ENCODE measurements at regions not wholly inside any gene's neighbourhood (a gene's known extent, or its start where the extent isn't known, plus 50 kb on each side); places are given as distances from the start of the nearest gene placed in this dataset.

DNA sequence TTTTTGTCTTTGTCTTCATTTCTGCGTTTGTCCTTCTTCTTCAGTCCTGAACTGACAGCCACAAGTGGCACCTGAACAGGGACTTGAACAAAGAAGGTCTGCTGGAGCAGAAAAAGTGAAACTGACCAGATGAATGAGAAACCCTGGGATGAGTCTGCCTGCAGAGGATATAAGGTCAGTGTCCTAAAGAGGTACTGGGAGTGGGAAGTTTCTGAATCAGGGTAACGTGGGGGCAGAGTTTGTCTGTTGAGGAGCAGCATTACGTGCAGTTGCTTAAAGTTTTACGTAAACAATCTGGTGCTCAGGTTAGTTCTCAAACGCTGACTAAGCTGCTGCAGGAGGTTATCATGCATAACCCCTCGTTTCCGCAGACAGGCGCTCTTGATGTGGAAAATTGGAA lies 2057.6 kb downstream of the TP53TG3F start:
- TF ChIP-seq, protein P1, sequence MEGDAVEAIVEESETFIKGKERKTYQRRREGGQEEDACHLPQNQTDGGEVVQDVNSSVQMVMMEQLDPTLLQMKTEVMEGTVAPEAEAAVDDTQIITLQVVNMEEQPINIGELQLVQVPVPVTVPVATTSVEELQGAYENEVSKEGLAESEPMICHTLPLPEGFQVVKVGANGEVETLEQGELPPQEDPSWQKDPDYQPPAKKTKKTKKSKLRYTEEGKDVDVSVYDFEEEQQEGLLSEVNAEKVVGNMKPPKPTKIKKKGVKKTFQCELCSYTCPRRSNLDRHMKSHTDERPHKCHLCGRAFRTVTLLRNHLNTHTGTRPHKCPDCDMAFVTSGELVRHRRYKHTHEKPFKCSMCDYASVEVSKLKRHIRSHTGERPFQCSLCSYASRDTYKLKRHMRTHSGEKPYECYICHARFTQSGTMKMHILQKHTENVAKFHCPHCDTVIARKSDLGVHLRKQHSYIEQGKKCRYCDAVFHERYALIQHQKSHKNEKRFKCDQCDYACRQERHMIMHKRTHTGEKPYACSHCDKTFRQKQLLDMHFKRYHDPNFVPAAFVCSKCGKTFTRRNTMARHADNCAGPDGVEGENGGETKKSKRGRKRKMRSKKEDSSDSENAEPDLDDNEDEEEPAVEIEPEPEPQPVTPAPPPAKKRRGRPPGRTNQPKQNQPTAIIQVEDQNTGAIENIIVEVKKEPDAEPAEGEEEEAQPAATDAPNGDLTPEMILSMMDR (conservative IDR thresholded peaks at IDR 0.05; ENCODE audit: low read depth) = no peak
- DNase-seq (ENCODE audit: low spot score) = no peak
- no peak overlapping the region for H3K27ac ChIP-seq
- ChIA-PET CTCF (no interaction called here), POLR2A (ENCODE audit: low non-redundant PET) (no interaction called here)

DNA sequence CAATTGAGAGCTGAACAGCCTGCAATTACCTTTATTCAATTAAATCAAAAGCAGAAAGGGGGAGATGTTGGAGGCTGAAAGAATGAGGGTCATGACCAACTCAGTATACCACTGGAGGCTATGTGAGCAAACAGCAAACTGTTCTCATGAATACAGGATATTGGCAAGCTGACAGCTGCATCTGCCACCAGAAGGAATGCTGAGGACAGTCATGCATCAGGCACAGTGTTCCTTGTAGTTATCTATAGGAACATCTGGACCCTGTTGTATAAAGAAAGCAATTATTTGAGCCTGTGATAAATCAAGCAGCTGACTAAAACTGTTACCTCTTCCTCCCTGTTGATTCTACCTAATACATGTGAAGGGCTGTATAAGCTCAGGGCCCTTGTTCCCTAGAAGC lies 2064.6 kb downstream of the TP53TG3F start:
- CTCF ChIA-PET = no interaction called here

DNA sequence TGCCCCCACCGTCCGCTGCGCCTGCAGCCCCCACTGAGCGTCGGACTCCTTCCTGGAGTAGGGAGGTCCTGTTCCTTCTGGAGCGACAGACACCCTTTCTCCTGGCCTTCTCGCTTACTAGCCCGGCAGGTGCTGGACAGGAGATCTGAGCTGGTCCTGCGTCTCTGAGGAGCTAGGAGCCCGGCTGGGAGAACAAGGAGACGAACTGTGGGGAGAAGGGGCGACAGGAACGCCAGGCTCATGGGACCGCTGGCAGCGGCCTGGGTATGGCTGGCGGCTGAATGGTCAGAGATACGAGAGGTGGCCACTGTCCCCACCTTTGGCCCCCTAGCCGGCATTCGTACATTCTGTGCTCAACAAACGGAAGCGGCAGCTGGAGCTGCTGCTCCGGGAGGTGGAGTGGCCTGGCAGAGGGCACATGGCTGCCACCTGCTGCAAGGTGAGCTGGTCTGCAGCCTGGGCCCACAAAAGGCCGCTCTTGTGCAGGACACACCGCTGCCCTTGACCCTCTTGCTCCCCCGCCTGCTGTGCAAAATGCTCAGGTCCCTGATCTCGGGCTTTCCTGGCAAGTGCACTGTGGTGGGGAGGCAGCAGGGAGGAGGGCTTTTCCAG lies 2066.7 kb downstream of the TP53TG3F start:
- TF ChIP-seq, protein P1 (conservative IDR thresholded peaks at IDR 0.05; ENCODE audit: low read depth) = no peak
- POLR2A ChIA-PET (ENCODE audit: low non-redundant PET) = no interaction called here
- CTCF ChIA-PET = no interaction called here
- DNase-seq (ENCODE audit: low spot score) = no peak
- H3K27ac ChIP-seq = no peak overlapping the region

More for the DNA sequence above, 2064.6 kb downstream of the TP53TG3F start:
- no peak for DNase-seq (ENCODE audit: low spot score)
- no peak overlapping the region for H3K27ac ChIP-seq
- POLR2A ChIA-PET (ENCODE audit: low non-redundant PET) = no interaction called here
- TF ChIP-seq, protein P1 (conservative IDR thresholded peaks at IDR 0.05; ENCODE audit: low read depth) = no peak

DNA sequence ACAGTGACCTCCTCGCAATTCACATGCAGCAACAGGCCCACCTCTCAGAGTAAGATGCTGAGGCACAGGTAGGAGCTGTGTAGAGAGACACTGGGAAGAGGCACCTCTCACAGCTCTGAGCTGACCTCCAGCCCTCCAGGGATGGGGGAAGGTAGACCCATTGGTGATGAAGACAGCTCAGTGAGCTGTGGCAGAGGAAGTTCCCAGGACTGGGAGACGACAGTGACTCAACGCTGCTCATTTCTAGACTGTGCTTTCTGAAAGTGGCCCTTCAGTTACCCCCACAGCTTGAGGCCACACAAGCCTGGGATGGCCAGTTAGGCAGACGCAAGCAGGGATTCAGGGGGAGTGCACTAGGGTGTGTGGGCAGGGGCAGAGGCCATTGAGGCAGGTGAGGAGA lies 2073.2 kb downstream of the TP53TG3F start:
- TF ChIP-seq, protein P1 (conservative IDR thresholded peaks at IDR 0.05; ENCODE audit: low read depth) = no peak
- CTCF ChIA-PET = no interaction called here
- no peak for DNase-seq (ENCODE audit: low spot score)
- POLR2A ChIA-PET (ENCODE audit: low non-redundant PET) = no interaction called here
- H3K27ac ChIP-seq = no peak overlapping the region

DNA sequence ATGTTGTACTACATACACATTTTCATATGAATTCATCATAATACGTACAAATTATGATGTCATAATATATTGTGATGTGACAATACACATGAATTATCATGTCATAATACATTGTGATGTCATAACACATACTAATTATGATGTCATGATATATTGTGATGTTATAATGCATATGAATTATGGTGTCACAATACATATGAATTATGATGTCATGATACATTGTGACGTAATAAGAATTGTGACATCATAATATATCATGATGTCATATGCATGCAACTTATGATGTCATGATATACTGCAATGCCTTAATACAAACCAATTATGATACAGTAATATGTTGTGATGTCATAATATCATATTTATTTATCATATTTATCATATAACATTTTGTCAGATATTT lies 2074.3 kb downstream of the TP53TG3F start:
- DNase-seq (ENCODE audit: low spot score) = no peak
- CTCF ChIA-PET = interaction anchor here (0.7 kb wide), 1 partner anchor 91 kb away, joined by 4 read pairs; no protein-coding TSS in a partner anchor
- POLR2A ChIA-PET (ENCODE audit: low non-redundant PET) = no interaction called here
- H3K27ac ChIP-seq = no peak overlapping the region
- TF ChIP-seq, protein P1 (conservative IDR thresholded peaks at IDR 0.05; ENCODE audit: low read depth) = no peak

DNA sequence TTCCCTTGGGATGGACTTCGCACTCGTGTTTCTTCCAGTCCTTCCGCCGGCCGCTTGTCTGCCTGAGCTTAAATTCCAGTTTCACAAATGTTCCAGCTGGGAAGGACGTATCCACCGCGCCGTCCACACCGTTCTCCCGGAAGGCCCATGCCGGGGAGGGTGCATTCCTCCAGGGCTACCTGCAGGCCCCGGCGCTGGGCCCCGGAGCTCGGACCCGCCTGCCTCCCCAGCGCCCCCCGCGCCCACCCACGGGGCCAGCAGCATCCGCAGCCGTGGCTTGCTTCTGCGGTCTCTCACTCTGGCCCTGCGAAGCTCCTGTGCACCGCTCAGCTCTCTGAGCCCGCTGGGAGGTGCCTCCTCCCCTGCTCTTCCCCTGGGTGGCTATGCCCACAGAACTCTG lies 2084.1 kb downstream of the TP53TG3F start:
- TF ChIP-seq, protein P1 (conservative IDR thresholded peaks at IDR 0.05; ENCODE audit: low read depth) = no peak
- CTCF ChIA-PET = no interaction called here
- H3K27ac ChIP-seq = no peak overlapping the region
- POLR2A ChIA-PET (ENCODE audit: low non-redundant PET) = no interaction called here
- DNase-seq (ENCODE audit: low spot score) = no peak

Data from RWPE1 (cell line).